ENCODE measurements at regions not wholly inside any gene's neighbourhood (a gene's known extent, or its start where the extent isn't known, plus 50 kb on each side); places are given as distances from the start of the nearest gene placed in this dataset.

DNA sequence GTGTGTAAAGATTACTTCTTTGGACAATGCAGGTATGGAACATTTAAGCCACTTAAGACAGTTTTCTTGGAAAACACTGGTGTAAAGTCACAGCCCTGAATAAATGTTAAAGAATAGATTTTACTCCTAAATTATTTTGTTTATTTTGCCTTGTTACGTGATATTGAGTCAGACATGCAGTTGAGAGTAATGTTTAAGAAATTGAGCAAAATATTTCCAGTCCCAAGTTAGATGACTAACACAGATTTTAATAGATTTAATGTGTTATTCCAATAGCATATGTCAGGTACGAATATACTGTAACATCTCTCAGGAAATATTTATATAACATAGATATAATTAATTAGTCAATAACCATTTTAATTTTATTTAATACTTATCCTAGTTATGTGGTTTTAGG lies 1361.7 kb downstream of the FSCB start:
- TF ChIP-seq, protein P1, sequence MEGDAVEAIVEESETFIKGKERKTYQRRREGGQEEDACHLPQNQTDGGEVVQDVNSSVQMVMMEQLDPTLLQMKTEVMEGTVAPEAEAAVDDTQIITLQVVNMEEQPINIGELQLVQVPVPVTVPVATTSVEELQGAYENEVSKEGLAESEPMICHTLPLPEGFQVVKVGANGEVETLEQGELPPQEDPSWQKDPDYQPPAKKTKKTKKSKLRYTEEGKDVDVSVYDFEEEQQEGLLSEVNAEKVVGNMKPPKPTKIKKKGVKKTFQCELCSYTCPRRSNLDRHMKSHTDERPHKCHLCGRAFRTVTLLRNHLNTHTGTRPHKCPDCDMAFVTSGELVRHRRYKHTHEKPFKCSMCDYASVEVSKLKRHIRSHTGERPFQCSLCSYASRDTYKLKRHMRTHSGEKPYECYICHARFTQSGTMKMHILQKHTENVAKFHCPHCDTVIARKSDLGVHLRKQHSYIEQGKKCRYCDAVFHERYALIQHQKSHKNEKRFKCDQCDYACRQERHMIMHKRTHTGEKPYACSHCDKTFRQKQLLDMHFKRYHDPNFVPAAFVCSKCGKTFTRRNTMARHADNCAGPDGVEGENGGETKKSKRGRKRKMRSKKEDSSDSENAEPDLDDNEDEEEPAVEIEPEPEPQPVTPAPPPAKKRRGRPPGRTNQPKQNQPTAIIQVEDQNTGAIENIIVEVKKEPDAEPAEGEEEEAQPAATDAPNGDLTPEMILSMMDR (conservative IDR thresholded peaks at IDR 0.05; ENCODE audit: low read depth, low read length) = no peak
- TF ChIP-seq POLR2A (IDR thresholded peaks at IDR 0.05; ENCODE audit: low read depth, low read length) (no peak), CEBPB (IDR thresholded peaks at IDR 0.05; ENCODE audit: low read depth, low read length) (no peak), FOS (IDR thresholded peaks at IDR 0.05; ENCODE audit: low read depth, low read length) (no peak)
- TF ChIP-seq, protein P2, sequence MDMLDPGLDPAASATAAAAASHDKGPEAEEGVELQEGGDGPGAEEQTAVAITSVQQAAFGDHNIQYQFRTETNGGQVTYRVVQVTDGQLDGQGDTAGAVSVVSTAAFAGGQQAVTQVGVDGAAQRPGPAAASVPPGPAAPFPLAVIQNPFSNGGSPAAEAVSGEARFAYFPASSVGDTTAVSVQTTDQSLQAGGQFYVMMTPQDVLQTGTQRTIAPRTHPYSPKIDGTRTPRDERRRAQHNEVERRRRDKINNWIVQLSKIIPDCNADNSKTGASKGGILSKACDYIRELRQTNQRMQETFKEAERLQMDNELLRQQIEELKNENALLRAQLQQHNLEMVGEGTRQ (IDR thresholded peaks at IDR 0.05; ENCODE audit: low read depth, low read length) = no peak
